ENCODE measurements at regions not wholly inside any gene's neighbourhood (a gene's known extent, or its start where the extent isn't known, plus 50 kb on each side); places are given as distances from the start of the nearest gene placed in this dataset.

GRCh38 chr10:107848726-107849360 is 684.3 kb upstream of the SORCS1 start:
- DNase-seq = no peak

GRCh38 chr10:107847620-107848019 is 683.1 kb upstream of the SORCS1 start:
- no peak for DNase-seq

- no peak for DNase-seq
Measured at GRCh38 chr10:107834706-107835105, 670.2 kb upstream of the SORCS1 start.

- no peak for DNase-seq
Measured at GRCh38 chr10:107831772-107832171, 667.3 kb upstream of the SORCS1 start.

- DNase-seq = no peak
Measured at GRCh38 chr10:107829161-107829560, 664.7 kb upstream of the SORCS1 start.

GRCh38 chr10:107826171-107826570 is 661.7 kb upstream of the SORCS1 start:
- DNase-seq = no peak

- no peak for DNase-seq
Measured at GRCh38 chr10:107814865-107815487, 650.5 kb upstream of the SORCS1 start.

- no peak for DNase-seq
Measured at GRCh38 chr10:107813451-107814162, 649.1 kb upstream of the SORCS1 start.

- no peak for DNase-seq
Measured at GRCh38 chr10:107809889-107810288, 645.4 kb upstream of the SORCS1 start.

- DNase-seq = no peak
Measured at GRCh38 chr10:107807836-107808235, 643.3 kb upstream of the SORCS1 start.

- no peak for DNase-seq
Measured at GRCh38 chr10:107806026-107806425, 641.5 kb upstream of the SORCS1 start.

GRCh38 chr10:107803546-107803945 is 639.0 kb upstream of the SORCS1 start:
- no peak for DNase-seq

GRCh38 chr10:107800061-107800460 is 635.6 kb upstream of the SORCS1 start:
- DNase-seq = no peak

- no peak for DNase-seq
Measured at GRCh38 chr10:107790271-107790670, 625.8 kb upstream of the SORCS1 start.

- no peak for DNase-seq
Measured at GRCh38 chr10:107771066-107771465, 606.6 kb upstream of the SORCS1 start.

GRCh38 chr10:107767185-107767584 is 602.7 kb upstream of the SORCS1 start:
- DNase-seq = no peak

GRCh38 chr10:107754814-107755213 is 590.3 kb upstream of the SORCS1 start:
- no peak for DNase-seq

GRCh38 chr10:107749235-107749634 is 584.7 kb upstream of the SORCS1 start:
- DNase-seq = no peak

- DNase-seq = no peak
Measured at GRCh38 chr10:107747851-107748250, 583.3 kb upstream of the SORCS1 start.

GRCh38 chr10:107741971-107742370 is 577.5 kb upstream of the SORCS1 start:
- DNase-seq = no peak

- no peak for DNase-seq
Measured at GRCh38 chr10:107740962-107741690, 576.6 kb upstream of the SORCS1 start.

- DNase-seq = no peak
Measured at GRCh38 chr10:107739951-107740350, 575.4 kb upstream of the SORCS1 start.

- DNase-seq = no peak
Measured at GRCh38 chr10:107733328-107734130, 569.0 kb upstream of the SORCS1 start.
